ENCODE measurements at regions not wholly inside any gene's neighbourhood (a gene's known extent, or its start where the extent isn't known, plus 50 kb on each side); places are given as distances from the start of the nearest gene placed in this dataset.
A peak's percentile ranks its signal among the peaks of the same experiment; 100 is the strongest.

DNA sequence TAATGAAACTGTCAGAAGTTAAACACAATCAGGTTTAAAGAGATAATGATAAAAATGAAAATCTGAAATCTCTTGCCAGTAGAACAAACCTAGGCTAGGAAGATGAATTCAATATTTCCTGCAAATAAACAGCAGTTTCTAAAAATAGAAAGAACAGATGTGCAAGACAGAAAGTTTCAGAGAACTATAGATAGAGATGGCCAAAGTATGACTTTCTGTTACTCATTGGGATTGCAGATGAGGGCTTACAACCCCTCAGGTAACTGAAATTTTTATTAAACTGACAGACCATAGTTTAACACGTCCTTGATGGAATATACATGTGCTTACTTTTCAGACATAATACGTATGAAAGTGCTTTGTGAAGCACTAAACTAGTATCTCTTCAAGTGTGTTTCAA is 82.3 kb upstream of the PPARGC1A start:
- no peak for TF ChIP-seq SP1 (IDR thresholded peaks at IDR 0.05)
- TF ChIP-seq, protein P1, sequence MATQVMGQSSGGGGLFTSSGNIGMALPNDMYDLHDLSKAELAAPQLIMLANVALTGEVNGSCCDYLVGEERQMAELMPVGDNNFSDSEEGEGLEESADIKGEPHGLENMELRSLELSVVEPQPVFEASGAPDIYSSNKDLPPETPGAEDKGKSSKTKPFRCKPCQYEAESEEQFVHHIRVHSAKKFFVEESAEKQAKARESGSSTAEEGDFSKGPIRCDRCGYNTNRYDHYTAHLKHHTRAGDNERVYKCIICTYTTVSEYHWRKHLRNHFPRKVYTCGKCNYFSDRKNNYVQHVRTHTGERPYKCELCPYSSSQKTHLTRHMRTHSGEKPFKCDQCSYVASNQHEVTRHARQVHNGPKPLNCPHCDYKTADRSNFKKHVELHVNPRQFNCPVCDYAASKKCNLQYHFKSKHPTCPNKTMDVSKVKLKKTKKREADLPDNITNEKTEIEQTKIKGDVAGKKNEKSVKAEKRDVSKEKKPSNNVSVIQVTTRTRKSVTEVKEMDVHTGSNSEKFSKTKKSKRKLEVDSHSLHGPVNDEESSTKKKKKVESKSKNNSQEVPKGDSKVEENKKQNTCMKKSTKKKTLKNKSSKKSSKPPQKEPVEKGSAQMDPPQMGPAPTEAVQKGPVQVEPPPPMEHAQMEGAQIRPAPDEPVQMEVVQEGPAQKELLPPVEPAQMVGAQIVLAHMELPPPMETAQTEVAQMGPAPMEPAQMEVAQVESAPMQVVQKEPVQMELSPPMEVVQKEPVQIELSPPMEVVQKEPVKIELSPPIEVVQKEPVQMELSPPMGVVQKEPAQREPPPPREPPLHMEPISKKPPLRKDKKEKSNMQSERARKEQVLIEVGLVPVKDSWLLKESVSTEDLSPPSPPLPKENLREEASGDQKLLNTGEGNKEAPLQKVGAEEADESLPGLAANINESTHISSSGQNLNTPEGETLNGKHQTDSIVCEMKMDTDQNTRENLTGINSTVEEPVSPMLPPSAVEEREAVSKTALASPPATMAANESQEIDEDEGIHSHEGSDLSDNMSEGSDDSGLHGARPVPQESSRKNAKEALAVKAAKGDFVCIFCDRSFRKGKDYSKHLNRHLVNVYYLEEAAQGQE (IDR thresholded peaks at IDR 0.05), result no peak
- TF ChIP-seq ZBTB33 (IDR thresholded peaks at IDR 0.05), result no peak
- no peak for TF ChIP-seq RXRA (IDR thresholded peaks at IDR 0.05)
- TF ChIP-seq NR2F2 (IDR thresholded peaks at IDR 0.05), result no peak
- TF ChIP-seq ATF3 (IDR thresholded peaks at IDR 0.05), result no peak
- no peak for TF ChIP-seq GABPA (IDR thresholded peaks at IDR 0.05 in 1 of 2, conservative IDR thresholded peaks at IDR 0.05 in 1 of 2)
- no peak for TF ChIP-seq HNF4G (IDR thresholded peaks at IDR 0.05)
- TF ChIP-seq, protein P2, sequence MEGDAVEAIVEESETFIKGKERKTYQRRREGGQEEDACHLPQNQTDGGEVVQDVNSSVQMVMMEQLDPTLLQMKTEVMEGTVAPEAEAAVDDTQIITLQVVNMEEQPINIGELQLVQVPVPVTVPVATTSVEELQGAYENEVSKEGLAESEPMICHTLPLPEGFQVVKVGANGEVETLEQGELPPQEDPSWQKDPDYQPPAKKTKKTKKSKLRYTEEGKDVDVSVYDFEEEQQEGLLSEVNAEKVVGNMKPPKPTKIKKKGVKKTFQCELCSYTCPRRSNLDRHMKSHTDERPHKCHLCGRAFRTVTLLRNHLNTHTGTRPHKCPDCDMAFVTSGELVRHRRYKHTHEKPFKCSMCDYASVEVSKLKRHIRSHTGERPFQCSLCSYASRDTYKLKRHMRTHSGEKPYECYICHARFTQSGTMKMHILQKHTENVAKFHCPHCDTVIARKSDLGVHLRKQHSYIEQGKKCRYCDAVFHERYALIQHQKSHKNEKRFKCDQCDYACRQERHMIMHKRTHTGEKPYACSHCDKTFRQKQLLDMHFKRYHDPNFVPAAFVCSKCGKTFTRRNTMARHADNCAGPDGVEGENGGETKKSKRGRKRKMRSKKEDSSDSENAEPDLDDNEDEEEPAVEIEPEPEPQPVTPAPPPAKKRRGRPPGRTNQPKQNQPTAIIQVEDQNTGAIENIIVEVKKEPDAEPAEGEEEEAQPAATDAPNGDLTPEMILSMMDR (IDR thresholded peaks at IDR 0.05; ENCODE audit: low read depth, low read length, missing input control), result no peak
- TF ChIP-seq FOXA1 (IDR thresholded peaks at IDR 0.05), result no peak
- TF ChIP-seq JUND (IDR thresholded peaks at IDR 0.05), result no peak
- TF ChIP-seq YY1 (IDR thresholded peaks at IDR 0.05), result no peak
- TF ChIP-seq FOXA2 (IDR thresholded peaks at IDR 0.05), result no peak
- no peak for TF ChIP-seq RAD21 (IDR thresholded peaks at IDR 0.05)
- H3K4me1 ChIP-seq (ENCODE audit: control insufficient read depth in 4 of 4, insufficient read depth in 4 of 4, low read length in 3 of 4), result peaks cover 0 to 10% (median under 1%) of the 10 kb centered on the region in 4 donors
- no peaks in the 10 kb centered on the region for H3K27me3 ChIP-seq (ENCODE audit: control insufficient read depth in 4 of 4, insufficient read depth in 4 of 4, low read length in 3 of 4)
- 90% methylated on average over 2 of the region's 2 CpGs for WGBS
- no peak overlapping the region for H3K9ac ChIP-seq (ENCODE audit: low read depth in 1 of 2, low read length in 2 of 2)
- no peak overlapping the region for H3K4me3 ChIP-seq (ENCODE audit: low read depth in 1 of 3, low read length in 3 of 3)
- H3K36me3 ChIP-seq (ENCODE audit: control insufficient read depth in 4 of 4, insufficient read depth in 3 of 4, low read depth in 1 of 4, low read length in 3 of 4), result no peaks in the 10 kb centered on the region
- no peaks in the 10 kb centered on the region for H3K9me3 ChIP-seq (ENCODE audit: control insufficient read depth in 4 of 4, low read length in 3 of 4)
- DNase-seq (ENCODE audit: low spot score), result no peak
- H3K27ac ChIP-seq (ENCODE audit: low read depth in 1 of 2, low read length in 2 of 2), result no peak overlapping the region

GRCh38 chr4:23970201-23970850 is 80.5 kb upstream of the PPARGC1A start:
- no peak overlapping the region for H3K4me3 ChIP-seq (ENCODE audit: low read depth in 1 of 3, low read length in 3 of 3)
- peaks cover 0 to 10% (median under 1%) of the 10 kb centered on the region in 4 donors for H3K4me1 ChIP-seq (ENCODE audit: control insufficient read depth in 4 of 4, insufficient read depth in 4 of 4, low read length in 3 of 4)
- no peak overlapping the region for H3K9ac ChIP-seq (ENCODE audit: low read depth in 1 of 2, low read length in 2 of 2)
- no peaks in the 10 kb centered on the region for H3K9me3 ChIP-seq (ENCODE audit: control insufficient read depth in 4 of 4, low read length in 3 of 4)
- H3K27me3 ChIP-seq (ENCODE audit: control insufficient read depth in 4 of 4, insufficient read depth in 4 of 4, low read length in 3 of 4), result no peaks in the 10 kb centered on the region
- no peak overlapping the region for H3K27ac ChIP-seq (ENCODE audit: low read depth in 1 of 2, low read length in 2 of 2)
- 50% methylated on average over 6 of the region's 6 CpGs for WGBS
- no peak for DNase-seq (ENCODE audit: low spot score)
- no peaks in the 10 kb centered on the region for H3K36me3 ChIP-seq (ENCODE audit: control insufficient read depth in 4 of 4, insufficient read depth in 3 of 4, low read depth in 1 of 4, low read length in 3 of 4)
- no peak for TF ChIP-seq EGR1 (IDR thresholded peaks at IDR 0.05; ENCODE audit: low read depth in 2 of 2)
- TF ChIP-seq, protein P1 (IDR thresholded peaks at IDR 0.05), result peak; percentile 53
- TF ChIP-seq ZBTB33 (IDR thresholded peaks at IDR 0.05), result peak; percentile 54
- TF ChIP-seq TAF1 (conservative IDR thresholded peaks at IDR 0.05), result no peak
- TF ChIP-seq GABPA (IDR thresholded peaks at IDR 0.05 in 1 of 2, conservative IDR thresholded peaks at IDR 0.05 in 1 of 2), result no peak
- no peak for TF ChIP-seq NR2F2 (IDR thresholded peaks at IDR 0.05)
- peak; percentile 23 to 37 for TF ChIP-seq RAD21 (IDR thresholded peaks at IDR 0.05)
- peak; percentile 69 for TF ChIP-seq YY1 (IDR thresholded peaks at IDR 0.05)
- no peak for TF ChIP-seq HNF4G (IDR thresholded peaks at IDR 0.05)
- peak; percentile 38 to 78 for TF ChIP-seq HNF4A (conservative IDR thresholded peaks at IDR 0.05)
